HepG2 (cell line): ENCODE measurements at regions not wholly inside any gene's neighbourhood (a gene's known extent, or its start where the extent isn't known, plus 50 kb on each side); places are given as distances from the start of the nearest gene placed in this dataset.

ENCODE experiments used
- EP300 ChIP-seq, 3 experiments: sonication (generic) in 1 of 3; formaldehyde crosslinking in 1 of 3; IDR thresholded peaks; 2 replicates each; pipeline versions ENCODE4 v1.5.1 to v1.6.1; 2011 to 2020; ENCODE audit warnings: low read depth in 2 of 3, low read length in 2 of 3, borderline replicate concordance in 1 of 3, improper control_type of control experiment in 1 of 3, mild to moderate bottlenecking in 1 of 3, missing genetic modification reagents in 1 of 3, moderate library complexity in 1 of 3
- MIXL1 ChIP-seq: IDR thresholded peaks from 2 replicates; pipeline ENCODE4 v1.6.1; 2016
- STAG1 ChIP-seq: sonication (generic); formaldehyde crosslinking; IDR thresholded peaks from 2 replicates; pipeline ENCODE4 v1.4.0; 2020; ENCODE audit warnings: missing genetic modification reagents
- TAF1 ChIP-seq: sonication (generic); formaldehyde crosslinking; IDR thresholded peaks from 2 replicates; pipeline ENCODE4 v1.4.0; 2020; ENCODE audit warnings: missing genetic modification reagents

DNA sequence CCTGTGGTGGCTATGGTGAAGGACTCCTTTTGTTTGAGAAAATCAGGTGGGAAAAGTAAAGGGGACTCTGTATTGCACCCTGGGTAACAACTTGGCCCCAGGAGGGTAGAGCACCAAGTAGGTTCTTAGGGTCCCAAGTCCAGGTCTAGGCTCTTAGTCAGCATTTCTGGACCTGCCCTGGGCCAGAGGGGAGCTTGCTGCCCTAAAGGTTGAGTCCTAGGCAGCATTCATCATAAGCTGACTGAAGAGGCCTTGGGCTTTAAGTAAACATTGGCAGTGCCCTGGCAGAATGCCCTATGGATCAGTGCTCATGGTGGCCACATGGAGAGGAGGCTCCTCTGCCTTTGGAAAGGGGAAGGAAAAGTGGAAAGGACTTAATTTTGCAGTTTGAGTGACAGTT is 268.5 kb upstream of the CTNNB1 start:
- TF ChIP-seq TAF1 (CRISPR knock-in tag) (no peak), STAG1 (CRISPR knock-in tag) (no peak), MIXL1 (CRISPR knock-in tag) (no peak), EP300 (IDR thresholded peaks at IDR 0.05; ENCODE audit: low read depth in 2 of 2, low read length in 2 of 2) (no peak), EP300 (CRISPR knock-in tag; IDR thresholded peaks at IDR 0.05; ENCODE audit: borderline replicate concordance) (no peak)
